SK-N-SH (cell line): ENCODE measurements at regions not wholly inside any gene's neighbourhood (a gene's known extent, or its start where the extent isn't known, plus 50 kb on each side); places are given as distances from the start of the nearest gene placed in this dataset.

Experiments
- CTCF ChIA-PET: fragments of 300-600, 350-600 bp; formaldehyde crosslinking; extraction: SDS; loops from one replicate; lab custom pipeline; 2021; lab: Yijun Ruan, JAX
- POLR2A ChIA-PET: fragments of 350-600 bp; sonication (Branson Sonifier 250); formaldehyde crosslinking; extraction: SDS; loops from one replicate; lab custom pipeline; 2020; ENCODE audit warnings: antibody characterized with exemption, inconsistent platforms; lab: Yijun Ruan, JAX
- DNase-seq: peaks from one replicate; pipeline ENCODE4 v3.0.0; 2012
- H2AFZ ChIP-seq: fragments of 200-600 bp; sonication (generic); 2 replicates; pipeline ENCODE4 v1.8.1; 2016; ENCODE audit warnings: antibody characterized with exemption, mild to moderate bottlenecking, low read depth
- H3F3A ChIP-seq: fragments of 200-600 bp; sonication (generic); replicated peaks from 2 replicates; pipeline ENCODE3; 2016; ENCODE audit warnings: antibody characterized with exemption, mild to moderate bottlenecking; ENCODE audit not compliant: insufficient read depth
- H3K27ac ChIP-seq, 2 experiments: fragments of 200-500 bp in 1 of 2; fragments of 200-600 bp in 1 of 2; sonication (Bioruptor generic) in 1 of 2; sonication (generic), shearing (Covaris generic) in 1 of 2; 2 replicates each; pipeline versions ENCODE4 v1.5.1 to v1.6.1; 2014 to 2016; ENCODE audit warnings: low read depth in 2 of 2, inconsistent platforms in 1 of 2, low read length in 1 of 2, mild to moderate bottlenecking in 1 of 2, mixed read lengths in 1 of 2
- H3K27me3 ChIP-seq: fragments of 200-600 bp; sonication (generic), shearing (Covaris generic); 2 replicates; pipeline ENCODE4 v1.6.1; 2016; ENCODE audit warnings: mixed run types; ENCODE audit not compliant: insufficient read depth
- H3K36me3 ChIP-seq, 2 experiments: fragments of 200-500 bp in 1 of 2; fragments of 200-600 bp in 1 of 2; sonication (Bioruptor generic) in 1 of 2; sonication (generic) in 1 of 2; replicated peaks in 1 of 2; 2 replicates each; pipeline versions ENCODE3 to v1.5.1; 2014 to 2016; ENCODE audit warnings: low read length in 1 of 2, mild to moderate bottlenecking in 1 of 2; ENCODE audit not compliant: insufficient read depth in 2 of 2, control insufficient read depth in 1 of 2
- H3K4me1 ChIP-seq, 2 experiments: fragments of 200-500 bp in 1 of 2; fragments of 200-600 bp in 1 of 2; sonication (Bioruptor generic) in 1 of 2; sonication (generic), shearing (Covaris generic) in 1 of 2; 2 replicates each; pipeline versions ENCODE4 v1.5.1 to v1.6.1; 2014 to 2016; ENCODE audit warnings: low read depth in 1 of 2, low read length in 1 of 2, mixed run types in 1 of 2; ENCODE audit not compliant: insufficient read depth in 2 of 2, control insufficient read depth in 1 of 2
- H3K4me2 ChIP-seq: fragments of 200-600 bp; sonication (generic), shearing (Covaris generic); 2 replicates; pipeline ENCODE4 v1.6.1; 2017; ENCODE audit warnings: mixed run types
- H3K4me3 ChIP-seq, 2 experiments: fragments of 200-500 bp in 1 of 2; fragments of 200-600 bp in 1 of 2; sonication (Bioruptor generic) in 1 of 2; sonication (generic), shearing (Covaris generic) in 1 of 2; 2 replicates each; pipeline versions ENCODE4 v1.5.1 to v1.8.1; 2014 to 2016; ENCODE audit warnings: low read depth in 2 of 2, inconsistent platforms in 1 of 2, low read length in 1 of 2, mild to moderate bottlenecking in 1 of 2, mixed read lengths in 1 of 2, moderate library complexity in 1 of 2
- H3K79me2 ChIP-seq: fragments of 200-600 bp; sonication (generic); 2 replicates; pipeline ENCODE4 v1.8.1; 2017; ENCODE audit warnings: mild to moderate bottlenecking; ENCODE audit not compliant: insufficient read depth
- H3K9ac ChIP-seq: fragments of 200-600 bp; sonication (generic); 2 replicates; pipeline ENCODE4 v1.6.1; 2017; ENCODE audit warnings: mixed run types
- H3K9me2 ChIP-seq: fragments of 200-600 bp; sonication (generic); 2 replicates; pipeline ENCODE4 v1.6.1; 2017; ENCODE audit warnings: mixed run types
- H3K9me3 ChIP-seq: fragments of 200-600 bp; sonication (generic); 2 replicates; pipeline ENCODE4 v1.6.1; 2017; ENCODE audit warnings: mixed run types, mild to moderate bottlenecking, moderate library complexity
- H4K20me1 ChIP-seq: fragments of 200-600 bp; sonication (generic); 2 replicates; pipeline ENCODE4 v1.6.1; 2017; ENCODE audit warnings: mild to moderate bottlenecking, mixed run types; ENCODE audit not compliant: insufficient read depth
- CHD2 ChIP-seq: fragments of 150-350 bp; IDR thresholded peaks from 2 replicates; pipeline ENCODE4 v1.6.1; 2018; ENCODE audit warnings: low read length; ENCODE audit not compliant: partially characterized antibody
- ELF1 ChIP-seq: IDR thresholded peaks from 2 replicates; pipeline ENCODE4 v1.4.0; 2012
- EP300 ChIP-seq, 2 experiments: IDR thresholded peaks; 2 replicates each; pipeline versions ENCODE4 v1.4.0 to v1.6.1; 2012; ENCODE audit warnings: borderline replicate concordance in 1 of 2, low read depth in 1 of 2, low read length in 1 of 2
- EZH2phosphoT487 ChIP-seq: fragments of 200-600 bp; sonication (generic); IDR thresholded peaks from 2 replicates; pipeline ENCODE4 v1.6.1; 2017; ENCODE audit warnings: low read depth, mixed run types, mild to moderate bottlenecking, antibody characterized with exemption, moderate library complexity, borderline replicate concordance
- FOSL2 ChIP-seq: IDR thresholded peaks from 2 replicates; pipeline ENCODE4 v1.4.0; 2012; ENCODE audit warnings: low read depth, mild to moderate bottlenecking, moderate library complexity, borderline replicate concordance
- GABPA ChIP-seq: IDR thresholded peaks from 2 replicates; pipeline ENCODE4 v1.4.0; 2012; ENCODE audit warnings: low read depth, mild to moderate bottlenecking
- JUND ChIP-seq: IDR thresholded peaks from 2 replicates; pipeline ENCODE4 v1.4.0; 2012
- NFIC ChIP-seq: IDR thresholded peaks from 2 replicates; pipeline ENCODE4 v1.4.0; 2012; ENCODE audit warnings: borderline replicate concordance
- NRF1 ChIP-seq: IDR thresholded peaks from 2 replicates; pipeline ENCODE4 v1.6.1; 2012; ENCODE audit warnings: low read depth, mild to moderate bottlenecking, low read length
- RFX5 ChIP-seq: IDR thresholded peaks from 2 replicates; pipeline ENCODE4 v1.6.1; 2012; ENCODE audit warnings: mild to moderate bottlenecking, improper control_type of control experiment, low read length
- RXRA ChIP-seq: IDR thresholded peaks from 2 replicates; pipeline ENCODE4 v1.4.0; 2012; ENCODE audit warnings: low read depth, mild to moderate bottlenecking, borderline replicate concordance
- SIN3A ChIP-seq: IDR thresholded peaks from 2 replicates; pipeline ENCODE4 v1.6.1; 2012; ENCODE audit warnings: low read depth, mild to moderate bottlenecking, low read length, moderate library complexity, borderline replicate concordance
- SMC3 ChIP-seq: IDR thresholded peaks from 2 replicates; pipeline ENCODE4 v1.6.1; 2012; ENCODE audit warnings: low read depth, low read length, improper control_type of control experiment
- TAF1 ChIP-seq: IDR thresholded peaks from 2 replicates; pipeline ENCODE4 v1.6.1; 2012; ENCODE audit warnings: low read depth, mild to moderate bottlenecking, low read length, moderate library complexity, borderline replicate concordance
- WGBS: methylation state at CpG from one replicate; pipeline ENCODE4 v1.1.6; 2017; ENCODE audit warnings: low lambda C conversion rate; 5-methylcytosine and 5-hydroxymethylcytosine counted together
- TF ChIP-seq, protein P1 (sequence below): IDR thresholded peaks from 2 replicates; pipeline ENCODE4 v1.4.0; 2012; ENCODE audit warnings: low read depth, borderline replicate concordance
- TF ChIP-seq, protein P2 (sequence below): IDR thresholded peaks from 2 replicates; pipeline ENCODE4 v1.4.0; 2012; ENCODE audit warnings: low read depth, borderline replicate concordance
- TF ChIP-seq, protein P3 (sequence below): fragments of 200-600 bp; sonication (generic); IDR thresholded peaks from 2 replicates; pipeline ENCODE4 v1.6.1; 2017; ENCODE audit warnings: antibody characterized with exemption, mild to moderate bottlenecking, moderate library complexity
- TF ChIP-seq, protein P4 (sequence below): fragments of 150-350 bp; IDR thresholded peaks from 2 replicates; pipeline ENCODE4 v1.6.1; 2016; ENCODE audit warnings: mild to moderate bottlenecking, low read depth, low read length
- TF ChIP-seq, protein P5 (sequence below): IDR thresholded peaks from 2 replicates; pipeline ENCODE4 v1.6.1; 2012; ENCODE audit warnings: mild to moderate bottlenecking, low read depth, low read length, moderate library complexity

DNA sequence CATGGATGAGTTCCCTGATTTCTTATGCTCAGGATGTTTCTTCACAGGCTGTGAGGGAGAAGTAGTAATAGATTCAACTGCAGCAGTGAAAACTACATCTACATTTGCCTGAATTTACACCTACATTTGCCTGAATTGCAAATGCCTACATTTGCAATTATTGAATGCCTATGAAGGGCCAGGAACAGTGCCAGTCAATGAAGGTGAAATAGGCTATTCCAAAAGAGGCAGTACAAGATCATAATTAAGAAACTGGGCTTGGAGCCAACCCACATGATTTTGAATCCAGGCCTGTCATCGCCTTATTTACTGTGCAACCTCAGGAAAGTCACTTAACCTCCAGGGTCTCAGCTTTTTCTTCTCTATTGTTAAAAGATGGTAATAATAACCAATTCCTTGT is 1353.3 kb downstream of the FAM181B start:
- Histone ChIP-seq H4K20me1 (no peaks in the 10 kb centered on the region), H3K4me1 (no peaks in the 10 kb centered on the region), H3K36me3 (no peaks in the 10 kb centered on the region), H3K9me3 (no peaks in the 10 kb centered on the region), H3K27ac (no peak overlapping the region), H2AFZ (no peak overlapping the region), H3K4me2 (no peak overlapping the region), H3F3A (no peaks in the 10 kb centered on the region), H3K27me3 (no peaks in the 10 kb centered on the region), H3K79me2 (no peaks in the 10 kb centered on the region), H3K9ac (no peak overlapping the region), H3K4me3 (no peak overlapping the region), H3K9me2 (no peaks in the 10 kb centered on the region)
- CTCF ChIA-PET, result no interaction called here
- 21% methylated on average over 1 of the region's 1 CpG for WGBS
- no peak for DNase-seq
- no peak for TF ChIP-seq SIN3A
- TF ChIP-seq, protein P1, sequence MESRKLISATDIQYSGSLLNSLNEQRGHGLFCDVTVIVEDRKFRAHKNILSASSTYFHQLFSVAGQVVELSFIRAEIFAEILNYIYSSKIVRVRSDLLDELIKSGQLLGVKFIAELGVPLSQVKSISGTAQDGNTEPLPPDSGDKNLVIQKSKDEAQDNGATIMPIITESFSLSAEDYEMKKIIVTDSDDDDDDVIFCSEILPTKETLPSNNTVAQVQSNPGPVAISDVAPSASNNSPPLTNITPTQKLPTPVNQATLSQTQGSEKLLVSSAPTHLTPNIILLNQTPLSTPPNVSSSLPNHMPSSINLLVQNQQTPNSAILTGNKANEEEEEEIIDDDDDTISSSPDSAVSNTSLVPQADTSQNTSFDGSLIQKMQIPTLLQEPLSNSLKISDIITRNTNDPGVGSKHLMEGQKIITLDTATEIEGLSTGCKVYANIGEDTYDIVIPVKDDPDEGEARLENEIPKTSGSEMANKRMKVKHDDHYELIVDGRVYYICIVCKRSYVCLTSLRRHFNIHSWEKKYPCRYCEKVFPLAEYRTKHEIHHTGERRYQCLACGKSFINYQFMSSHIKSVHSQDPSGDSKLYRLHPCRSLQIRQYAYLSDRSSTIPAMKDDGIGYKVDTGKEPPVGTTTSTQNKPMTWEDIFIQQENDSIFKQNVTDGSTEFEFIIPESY, result no peak
- POLR2A ChIA-PET, result no interaction called here

DNA sequence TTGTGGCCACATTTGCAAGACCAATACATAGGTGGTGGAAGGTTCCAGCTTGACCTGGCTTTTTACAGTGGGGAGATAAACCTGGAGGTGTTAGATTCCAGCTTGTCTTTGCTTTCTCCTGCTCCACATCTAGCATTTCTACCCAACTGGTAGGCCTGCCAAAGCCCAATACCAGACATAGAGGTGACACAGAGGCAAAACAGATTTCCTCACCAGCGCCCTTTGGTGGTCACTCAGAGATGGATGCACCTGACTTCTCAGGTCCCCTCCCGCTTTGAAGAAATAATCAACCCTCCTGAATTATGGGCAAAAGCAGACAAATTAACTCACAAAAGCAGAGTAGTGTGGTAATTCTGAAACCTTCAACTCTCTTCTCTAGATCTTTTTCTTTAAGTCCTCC is 1356.2 kb downstream of the FAM181B start:
- no peaks in the 10 kb centered on the region for H3K27me3 ChIP-seq
- H3F3A ChIP-seq, result no peaks in the 10 kb centered on the region
- no peak overlapping the region for H3K9ac ChIP-seq
- no peaks in the 10 kb centered on the region for H3K9me3 ChIP-seq
- no peak overlapping the region for H3K4me2 ChIP-seq
- H3K4me1 ChIP-seq, result no peaks in the 10 kb centered on the region
- no peak overlapping the region for H3K27ac ChIP-seq
- no peaks in the 10 kb centered on the region for H3K79me2 ChIP-seq
- H4K20me1 ChIP-seq, result no peaks in the 10 kb centered on the region
- no peak for DNase-seq
- WGBS, result 5% methylated on average over 2 of the region's 2 CpGs
- no peaks in the 10 kb centered on the region for H3K36me3 ChIP-seq
- no peaks in the 10 kb centered on the region for H3K9me2 ChIP-seq
- CTCF ChIA-PET, result interaction anchor here (0.9 kb wide), 1 partner anchor 12 kb away, joined by 3 read pairs; no protein-coding TSS in a partner anchor
- no peak overlapping the region for H2AFZ ChIP-seq
- TF ChIP-seq CHD2 (no peak), FOSL2 (no peak), ELF1 (no peak), RXRA (no peak), EZH2phosphoT487 (no peak), NFIC (no peak), RFX5 (no peak), SIN3A (no peak), NRF1 (no peak), TAF1 (no peak), JUND (no peak), SMC3 (no peak), GABPA (no peak), EP300 (IDR thresholded peaks at IDR 0.05; ENCODE audit: borderline replicate concordance in 1 of 2, low read depth in 1 of 2, low read length in 1 of 2) (no peak)
- TF ChIP-seq, protein P2, sequence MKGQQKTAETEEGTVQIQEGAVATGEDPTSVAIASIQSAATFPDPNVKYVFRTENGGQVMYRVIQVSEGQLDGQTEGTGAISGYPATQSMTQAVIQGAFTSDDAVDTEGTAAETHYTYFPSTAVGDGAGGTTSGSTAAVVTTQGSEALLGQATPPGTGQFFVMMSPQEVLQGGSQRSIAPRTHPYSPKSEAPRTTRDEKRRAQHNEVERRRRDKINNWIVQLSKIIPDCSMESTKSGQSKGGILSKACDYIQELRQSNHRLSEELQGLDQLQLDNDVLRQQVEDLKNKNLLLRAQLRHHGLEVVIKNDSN, result no peak
- TF ChIP-seq, protein P3, sequence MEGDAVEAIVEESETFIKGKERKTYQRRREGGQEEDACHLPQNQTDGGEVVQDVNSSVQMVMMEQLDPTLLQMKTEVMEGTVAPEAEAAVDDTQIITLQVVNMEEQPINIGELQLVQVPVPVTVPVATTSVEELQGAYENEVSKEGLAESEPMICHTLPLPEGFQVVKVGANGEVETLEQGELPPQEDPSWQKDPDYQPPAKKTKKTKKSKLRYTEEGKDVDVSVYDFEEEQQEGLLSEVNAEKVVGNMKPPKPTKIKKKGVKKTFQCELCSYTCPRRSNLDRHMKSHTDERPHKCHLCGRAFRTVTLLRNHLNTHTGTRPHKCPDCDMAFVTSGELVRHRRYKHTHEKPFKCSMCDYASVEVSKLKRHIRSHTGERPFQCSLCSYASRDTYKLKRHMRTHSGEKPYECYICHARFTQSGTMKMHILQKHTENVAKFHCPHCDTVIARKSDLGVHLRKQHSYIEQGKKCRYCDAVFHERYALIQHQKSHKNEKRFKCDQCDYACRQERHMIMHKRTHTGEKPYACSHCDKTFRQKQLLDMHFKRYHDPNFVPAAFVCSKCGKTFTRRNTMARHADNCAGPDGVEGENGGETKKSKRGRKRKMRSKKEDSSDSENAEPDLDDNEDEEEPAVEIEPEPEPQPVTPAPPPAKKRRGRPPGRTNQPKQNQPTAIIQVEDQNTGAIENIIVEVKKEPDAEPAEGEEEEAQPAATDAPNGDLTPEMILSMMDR, result no peak
- TF ChIP-seq, protein P4, sequence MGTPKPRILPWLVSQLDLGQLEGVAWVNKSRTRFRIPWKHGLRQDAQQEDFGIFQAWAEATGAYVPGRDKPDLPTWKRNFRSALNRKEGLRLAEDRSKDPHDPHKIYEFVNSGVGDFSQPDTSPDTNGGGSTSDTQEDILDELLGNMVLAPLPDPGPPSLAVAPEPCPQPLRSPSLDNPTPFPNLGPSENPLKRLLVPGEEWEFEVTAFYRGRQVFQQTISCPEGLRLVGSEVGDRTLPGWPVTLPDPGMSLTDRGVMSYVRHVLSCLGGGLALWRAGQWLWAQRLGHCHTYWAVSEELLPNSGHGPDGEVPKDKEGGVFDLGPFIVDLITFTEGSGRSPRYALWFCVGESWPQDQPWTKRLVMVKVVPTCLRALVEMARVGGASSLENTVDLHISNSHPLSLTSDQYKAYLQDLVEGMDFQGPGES, result no peak
- TF ChIP-seq, protein P5, sequence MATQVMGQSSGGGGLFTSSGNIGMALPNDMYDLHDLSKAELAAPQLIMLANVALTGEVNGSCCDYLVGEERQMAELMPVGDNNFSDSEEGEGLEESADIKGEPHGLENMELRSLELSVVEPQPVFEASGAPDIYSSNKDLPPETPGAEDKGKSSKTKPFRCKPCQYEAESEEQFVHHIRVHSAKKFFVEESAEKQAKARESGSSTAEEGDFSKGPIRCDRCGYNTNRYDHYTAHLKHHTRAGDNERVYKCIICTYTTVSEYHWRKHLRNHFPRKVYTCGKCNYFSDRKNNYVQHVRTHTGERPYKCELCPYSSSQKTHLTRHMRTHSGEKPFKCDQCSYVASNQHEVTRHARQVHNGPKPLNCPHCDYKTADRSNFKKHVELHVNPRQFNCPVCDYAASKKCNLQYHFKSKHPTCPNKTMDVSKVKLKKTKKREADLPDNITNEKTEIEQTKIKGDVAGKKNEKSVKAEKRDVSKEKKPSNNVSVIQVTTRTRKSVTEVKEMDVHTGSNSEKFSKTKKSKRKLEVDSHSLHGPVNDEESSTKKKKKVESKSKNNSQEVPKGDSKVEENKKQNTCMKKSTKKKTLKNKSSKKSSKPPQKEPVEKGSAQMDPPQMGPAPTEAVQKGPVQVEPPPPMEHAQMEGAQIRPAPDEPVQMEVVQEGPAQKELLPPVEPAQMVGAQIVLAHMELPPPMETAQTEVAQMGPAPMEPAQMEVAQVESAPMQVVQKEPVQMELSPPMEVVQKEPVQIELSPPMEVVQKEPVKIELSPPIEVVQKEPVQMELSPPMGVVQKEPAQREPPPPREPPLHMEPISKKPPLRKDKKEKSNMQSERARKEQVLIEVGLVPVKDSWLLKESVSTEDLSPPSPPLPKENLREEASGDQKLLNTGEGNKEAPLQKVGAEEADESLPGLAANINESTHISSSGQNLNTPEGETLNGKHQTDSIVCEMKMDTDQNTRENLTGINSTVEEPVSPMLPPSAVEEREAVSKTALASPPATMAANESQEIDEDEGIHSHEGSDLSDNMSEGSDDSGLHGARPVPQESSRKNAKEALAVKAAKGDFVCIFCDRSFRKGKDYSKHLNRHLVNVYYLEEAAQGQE, result no peak
- H3K4me3 ChIP-seq, result no peak overlapping the region
- POLR2A ChIA-PET, result no interaction called here
